ENCODE measurements at regions not wholly inside any gene's neighbourhood (a gene's known extent, or its start where the extent isn't known, plus 50 kb on each side); places are given as distances from the start of the nearest gene placed in this dataset.

- Histone ChIP-seq H3K9me1 (ENCODE audit: control insufficient read depth, insufficient read depth, low read length) (no peaks in the 10 kb centered on the region), H3K36me3 (ENCODE audit: control insufficient read depth, insufficient read depth, low read length) (no peaks in the 10 kb centered on the region), H4K20me1 (replicated peaks; ENCODE audit: control insufficient read depth, insufficient read depth, low read length) (no peaks in the 10 kb centered on the region), H3K4me2 (ENCODE audit: insufficient read depth, low read length) (no peak overlapping the region), H3K4me3 (no peak overlapping the region), H2AFZ (ENCODE audit: low read depth, low read length) (peak overlapping the region; percentile 82), H3K9me3 (replicated peaks; ENCODE audit: control insufficient read depth, insufficient read depth, low read depth, low read length) (no peaks in the 10 kb centered on the region), H3K4me1 (replicated peaks in 1 of 2; ENCODE audit: control insufficient read depth in 2 of 2, insufficient read depth in 2 of 2, low read length in 2 of 2) (peaks cover 14 to 31% of the 10 kb centered on the region in 2 experiments; a peak in 4 of 5 replicates), H3K9ac (ENCODE audit: insufficient read depth in 1 of 2, low read depth in 2 of 2, low read length in 2 of 2) (no peak overlapping the region), H3K27me3 (ENCODE audit: control insufficient read depth in 2 of 2, insufficient read depth in 2 of 2, low read length in 2 of 2) (no peaks in the 10 kb centered on the region), H3K79me2 (ENCODE audit: control insufficient read depth, insufficient read depth, low read length) (no peaks in the 10 kb centered on the region), H3K27ac (ENCODE audit: extremely low read depth, low read depth, low read length) (no peak overlapping the region)
- TF ChIP-seq ZNF57 (CRISPR knock-in tag; IDR thresholded peaks at IDR 0.05) (no peak), CBFA2T3 (IDR thresholded peaks at IDR 0.05) (peak; percentile 20)
- WGBS (ENCODE audit: insufficient coverage, low coverage, missing lambda C conversion rate): no CpG with 5 or more reads among the region's 2 CpGs
- intact Hi-C loops (cut with micrococcal nuclease) (loop anchor here (10.0 kb wide), 1 partner anchor 159 kb away; no protein-coding TSS in a partner anchor), in situ Hi-C loops (cut with MboI) (loop anchor here (25.0 kb wide), 1 partner anchor 1537 kb away; the partner anchor contains the start of gene C10orf143)
- POLR2A ChIA-PET: no interaction called here
- DNase-seq (ENCODE audit: extremely low read depth in 1 of 4, low spot score in 3 of 4): no peak
- no TSS peak for BruUV-seq (replicated peaks)
- CTCF ChIA-PET (ENCODE audit: low intra/inter-chr PET ratio): no interaction called here
- no peak for ATAC-seq
- FAIRE-seq: no peak
Observed at GRCh38 chr10:128575761-128576160, 449.5 kb upstream of the MKI67 start.

- POLR2A ChIA-PET: interaction anchor here (0.6 kb wide), 1 partner anchor 11 kb away, joined by 4 read pairs; no protein-coding TSS in a partner anchor
- Histone ChIP-seq H3K4me1 (replicated peaks in 1 of 2; ENCODE audit: control insufficient read depth in 2 of 2, insufficient read depth in 2 of 2, low read length in 2 of 2) (peaks cover 14 to 31% of the 10 kb centered on the region in 2 experiments; a peak in 4 of 5 replicates), H3K36me3 (ENCODE audit: control insufficient read depth, insufficient read depth, low read length) (no peaks in the 10 kb centered on the region), H3K9ac (ENCODE audit: insufficient read depth in 1 of 2, low read depth in 2 of 2, low read length in 2 of 2) (no peak overlapping the region), H3K4me3 (no peak overlapping the region), H3K9me3 (replicated peaks; ENCODE audit: control insufficient read depth, insufficient read depth, low read depth, low read length) (no peaks in the 10 kb centered on the region), H3K27ac (ENCODE audit: extremely low read depth, low read depth, low read length) (no peak overlapping the region), H3K4me2 (ENCODE audit: insufficient read depth, low read length) (no peak overlapping the region), H3K79me2 (ENCODE audit: control insufficient read depth, insufficient read depth, low read length) (no peaks in the 10 kb centered on the region), H3K9me1 (ENCODE audit: control insufficient read depth, insufficient read depth, low read length) (no peaks in the 10 kb centered on the region), H2AFZ (ENCODE audit: low read depth, low read length) (peak overlapping the region; percentile 82), H4K20me1 (replicated peaks; ENCODE audit: control insufficient read depth, insufficient read depth, low read length) (no peaks in the 10 kb centered on the region), H3K27me3 (ENCODE audit: control insufficient read depth in 2 of 2, insufficient read depth in 2 of 2, low read length in 2 of 2) (no peaks in the 10 kb centered on the region)
- in situ Hi-C loops (cut with MboI) (loop anchor here (25.0 kb wide), 1 partner anchor 1536 kb away; the partner anchor contains the start of gene C10orf143), intact Hi-C loops (cut with micrococcal nuclease) (loop anchor here (10.0 kb wide), 1 partner anchor 158 kb away; no protein-coding TSS in a partner anchor)
- no peak for TF ChIP-seq TCF7L2 (IDR thresholded peaks at IDR 0.05; ENCODE audit: low read depth, low read length)
- no peak for TF ChIP-seq EWSR1 (IDR thresholded peaks at IDR 0.05; ENCODE audit: borderline replicate concordance, low read depth, partially characterized antibody)
- TF ChIP-seq U2AF2 (optimal IDR thresholded peaks at IDR 0.05; ENCODE audit: low read depth, low read length): no peak
- TF ChIP-seq IRF1 (CRISPR knock-in tag; IDR thresholded peaks at IDR 0.05; ENCODE audit: borderline replicate concordance): no peak
- TF ChIP-seq PBX2 (CRISPR knock-in tag; IDR thresholded peaks at IDR 0.05; ENCODE audit: low read depth): no peak
- TF ChIP-seq PBX2 (tag; conservative IDR thresholded peaks at IDR 0.05; ENCODE audit: low read depth): no peak
- no peak for TF ChIP-seq NONO (IDR thresholded peaks at IDR 0.05; ENCODE audit: low read depth in 2 of 2, low read length in 1 of 2)
- TF ChIP-seq PHF8 (IDR thresholded peaks at IDR 0.05; ENCODE audit: borderline replicate concordance, low read length): no peak
- CTCF ChIA-PET (ENCODE audit: low intra/inter-chr PET ratio): no interaction called here
- no TSS peak for BruUV-seq (replicated peaks)
- ATAC-seq: no peak
- FAIRE-seq: no peak
- 69% methylated on average over 8 of the region's 11 CpGs for WGBS (ENCODE audit: insufficient coverage, low coverage, missing lambda C conversion rate)
- DNase-seq (ENCODE audit: extremely low read depth in 1 of 4, low spot score in 3 of 4): no peak
Observed at GRCh38 chr10:128576336-128576735, 450.1 kb upstream of the MKI67 start.

All from K562 (cell line).